ENCODE measurements at regions not wholly inside any gene's neighbourhood (a gene's known extent, or its start where the extent isn't known, plus 50 kb on each side); places are given as distances from the start of the nearest gene placed in this dataset.

DNA sequence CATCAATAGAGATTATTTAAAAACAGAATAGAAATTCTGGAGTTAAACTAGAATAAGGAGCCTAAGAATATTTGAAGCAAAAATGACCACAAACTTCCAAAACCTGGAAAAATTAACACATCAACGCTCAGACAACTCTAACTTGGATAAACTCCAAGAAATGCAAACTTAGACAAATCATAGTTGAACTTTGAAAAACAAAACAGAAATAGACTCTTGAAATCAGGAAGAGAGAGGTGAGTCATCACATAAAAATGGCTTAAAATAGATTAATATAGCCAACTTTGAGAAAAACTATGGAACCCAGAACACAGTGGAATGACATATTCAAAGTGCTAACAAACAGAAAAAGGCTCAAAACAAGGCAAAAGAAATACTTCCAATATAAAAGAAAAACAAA, 974.2 kb downstream of the JRKL start:
- TF ChIP-seq, protein P1, sequence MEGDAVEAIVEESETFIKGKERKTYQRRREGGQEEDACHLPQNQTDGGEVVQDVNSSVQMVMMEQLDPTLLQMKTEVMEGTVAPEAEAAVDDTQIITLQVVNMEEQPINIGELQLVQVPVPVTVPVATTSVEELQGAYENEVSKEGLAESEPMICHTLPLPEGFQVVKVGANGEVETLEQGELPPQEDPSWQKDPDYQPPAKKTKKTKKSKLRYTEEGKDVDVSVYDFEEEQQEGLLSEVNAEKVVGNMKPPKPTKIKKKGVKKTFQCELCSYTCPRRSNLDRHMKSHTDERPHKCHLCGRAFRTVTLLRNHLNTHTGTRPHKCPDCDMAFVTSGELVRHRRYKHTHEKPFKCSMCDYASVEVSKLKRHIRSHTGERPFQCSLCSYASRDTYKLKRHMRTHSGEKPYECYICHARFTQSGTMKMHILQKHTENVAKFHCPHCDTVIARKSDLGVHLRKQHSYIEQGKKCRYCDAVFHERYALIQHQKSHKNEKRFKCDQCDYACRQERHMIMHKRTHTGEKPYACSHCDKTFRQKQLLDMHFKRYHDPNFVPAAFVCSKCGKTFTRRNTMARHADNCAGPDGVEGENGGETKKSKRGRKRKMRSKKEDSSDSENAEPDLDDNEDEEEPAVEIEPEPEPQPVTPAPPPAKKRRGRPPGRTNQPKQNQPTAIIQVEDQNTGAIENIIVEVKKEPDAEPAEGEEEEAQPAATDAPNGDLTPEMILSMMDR (conservative IDR thresholded peaks at IDR 0.05; ENCODE audit: low read depth, low read length), result no peak
- TF ChIP-seq POLR2A (IDR thresholded peaks at IDR 0.05; ENCODE audit: low read depth, low read length) (no peak), MXI1 (IDR thresholded peaks at IDR 0.05; ENCODE audit: borderline replicate concordance, low read depth, low read length) (no peak), CEBPB (IDR thresholded peaks at IDR 0.05; ENCODE audit: low read depth, low read length) (no peak), BHLHE40 (IDR thresholded peaks at IDR 0.05; ENCODE audit: low read depth, low read length) (no peak), MAFK (IDR thresholded peaks at IDR 0.05; ENCODE audit: low read depth, low read length) (no peak), SMC3 (IDR thresholded peaks at IDR 0.05; ENCODE audit: low read depth, low read length) (no peak), CHD1 (IDR thresholded peaks at IDR 0.05; ENCODE audit: low read depth, low read length) (no peak), NFE2L2 (IDR thresholded peaks at IDR 0.05; ENCODE audit: low read depth, low read length) (no peak), RFX5 (IDR thresholded peaks at IDR 0.05; ENCODE audit: low read depth, low read length) (no peak), FOS (IDR thresholded peaks at IDR 0.05; ENCODE audit: low read depth, low read length) (no peak)

All from IMR-90 (cell line).